BLaER1 (cell line): ENCODE measurements at regions not wholly inside any gene's neighbourhood (a gene's known extent, or its start where the extent isn't known, plus 50 kb on each side); places are given as distances from the start of the nearest gene placed in this dataset.
"Not testable (repeated sequence)": the region's sequence is repeated elsewhere in the genome, so short reads cannot be mapped to it uniquely, and the experiment has no call there.

Experiments
- H3K27ac ChIP-seq: shearing (Covaris generic); formaldehyde crosslinking; 2 replicates; pipeline ENCODE4 v1.8.1; 2022
- H3K27me3 ChIP-seq: shearing (Covaris generic); formaldehyde crosslinking; 2 replicates; pipeline ENCODE4 v1.8.1; 2022
- H3K36me3 ChIP-seq: shearing (Covaris generic); formaldehyde crosslinking; 2 replicates; pipeline ENCODE4 v1.8.1; 2022
- H3K4me1 ChIP-seq: shearing (Covaris generic); formaldehyde crosslinking; 2 replicates; pipeline ENCODE4 v1.8.1; 2022
- H3K4me2 ChIP-seq: shearing (Covaris generic); formaldehyde crosslinking; 2 replicates; pipeline ENCODE4 v1.8.1; 2022
- H3K4me3 ChIP-seq: shearing (Covaris generic); formaldehyde crosslinking; 2 replicates; pipeline ENCODE4 v1.8.1; 2022
- H3K9ac ChIP-seq: shearing (Covaris generic); formaldehyde crosslinking; 2 replicates; pipeline ENCODE4 v1.8.1; 2022
- H3K9me3 ChIP-seq: shearing (Covaris generic); formaldehyde crosslinking; 2 replicates; pipeline ENCODE4 v1.8.1; 2022
- H4K20me1 ChIP-seq: shearing (Covaris generic); formaldehyde crosslinking; 2 replicates; pipeline ENCODE4 v1.8.1; 2022
- Cebpa-rat ChIP-seq: shearing (Covaris generic); IDR thresholded peaks from 2 replicates; pipeline ENCODE4 v1.8.1; 2022

DNA sequence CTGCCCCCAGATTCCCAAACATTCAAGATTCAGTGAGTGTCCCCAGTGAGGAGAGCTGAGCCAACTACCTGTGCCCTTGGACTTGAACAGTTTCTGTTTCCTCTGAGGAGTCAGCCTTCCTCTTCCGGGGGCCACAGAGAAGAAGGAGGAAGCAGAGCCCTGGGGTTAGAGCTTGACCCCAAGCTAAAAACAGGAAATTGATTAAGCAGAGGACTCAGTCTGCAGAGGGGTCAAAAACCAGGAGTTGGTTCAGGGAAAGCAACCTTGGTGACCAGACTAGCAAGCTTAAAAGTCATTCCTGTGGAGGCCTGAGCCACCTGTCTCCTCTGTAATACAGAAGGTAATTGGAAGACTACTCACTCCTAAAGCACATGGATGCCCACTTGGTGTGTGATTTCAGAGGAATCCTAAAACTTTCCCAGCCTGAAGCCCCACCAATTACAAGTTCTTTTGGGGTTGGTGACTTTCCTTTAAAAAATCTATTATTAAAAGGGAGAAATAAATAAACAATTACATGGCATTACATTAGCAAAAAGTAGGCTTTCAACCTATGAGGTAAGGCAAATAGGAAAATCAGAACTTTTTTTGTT lies 64.2 kb upstream of the SELENOP start:
- Histone ChIP-seq H3K4me2 (no peak overlapping the region), H3K27ac (no peak overlapping the region), H4K20me1 (no peaks in the 10 kb centered on the region), H3K27me3 (no peaks in the 10 kb centered on the region), H3K4me3 (no peak overlapping the region), H3K4me1 (no peaks in the 10 kb centered on the region), H3K36me3 (no peaks in the 10 kb centered on the region), H3K9me3 (no peaks in the 10 kb centered on the region), H3K9ac (no peak overlapping the region)
- TF ChIP-seq Cebpa-rat = no peak

DNA sequence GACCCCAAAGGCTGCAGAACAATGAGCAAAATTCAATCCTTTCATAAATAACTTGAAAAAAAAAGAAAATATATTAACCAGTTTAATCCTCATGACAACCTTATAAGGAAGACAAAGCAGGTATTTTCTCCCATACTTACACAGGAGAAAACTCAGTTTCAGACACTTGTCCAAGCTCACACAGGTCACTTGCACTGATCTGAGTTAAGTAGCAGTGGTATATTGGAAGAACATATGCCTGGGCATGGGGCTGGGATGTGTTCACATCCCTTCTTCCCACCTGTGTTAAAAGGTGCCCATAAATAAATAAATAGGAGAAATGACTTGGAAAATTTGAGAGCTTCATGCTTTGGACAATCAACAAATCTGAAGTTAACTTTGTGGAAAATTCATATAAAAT lies 63.5 kb upstream of the SELENOP start:
- no peaks in the 10 kb centered on the region for H3K36me3 ChIP-seq
- no peak overlapping the region for H3K9ac ChIP-seq
- no peaks in the 10 kb centered on the region for H3K4me1 ChIP-seq
- H3K27ac ChIP-seq = no peak overlapping the region
- H4K20me1 ChIP-seq = no peaks in the 10 kb centered on the region
- no peak overlapping the region for H3K4me2 ChIP-seq
- H3K4me3 ChIP-seq = no peak overlapping the region
- no peaks in the 10 kb centered on the region for H3K27me3 ChIP-seq
- H3K9me3 ChIP-seq = no peaks in the 10 kb centered on the region
- no peak for TF ChIP-seq Cebpa-rat

- no peak overlapping the region for H3K4me2 ChIP-seq
- H3K27ac ChIP-seq = no peak overlapping the region
- H3K9ac ChIP-seq = no peak overlapping the region
- no peak for TF ChIP-seq Cebpa-rat
- H3K27me3 ChIP-seq = no peaks in the 10 kb centered on the region
- no peak overlapping the region for H3K4me3 ChIP-seq
- no peaks in the 10 kb centered on the region for H4K20me1 ChIP-seq
- no peaks in the 10 kb centered on the region for H3K36me3 ChIP-seq
- no peaks in the 10 kb centered on the region for H3K9me3 ChIP-seq
- H3K4me1 ChIP-seq = no peaks in the 10 kb centered on the region
These were observed 63.0 kb upstream of the SELENOP start for GRCh38 chr5:42874621-42875198.

DNA sequence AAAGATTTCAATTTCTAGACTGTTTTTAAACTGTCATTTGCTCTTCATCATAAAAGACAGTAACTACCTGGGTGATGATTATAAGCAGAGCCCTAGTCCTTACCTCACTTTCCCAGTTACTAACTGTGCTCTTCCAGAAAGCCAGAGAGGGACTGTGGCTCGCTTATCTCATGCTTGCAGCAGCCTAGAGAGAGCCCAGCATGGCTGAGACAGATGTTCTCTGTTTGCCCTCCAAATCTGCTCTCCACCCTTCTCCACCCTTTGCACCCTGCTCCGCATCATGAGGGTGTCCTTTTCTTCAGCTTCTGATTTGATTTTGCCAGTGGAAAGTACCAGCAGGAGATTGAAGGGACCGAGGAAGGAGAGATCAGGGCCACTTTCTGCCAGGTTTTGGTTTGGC lies 61.2 kb upstream of the SELENOP start:
- Histone ChIP-seq H3K4me1 (no peaks in the 10 kb centered on the region), H3K36me3 (no peaks in the 10 kb centered on the region), H3K9me3 (0 out of 2 replicates have a peak, but pooled peaks cover 10% of the 10 kb centered on the region), H3K27me3 (no peaks in the 10 kb centered on the region), H4K20me1 (no peaks in the 10 kb centered on the region), H3K27ac (no peak overlapping the region), H3K4me2 (no peak overlapping the region), H3K9ac (no peak overlapping the region), H3K4me3 (no peak overlapping the region)
- no peak for TF ChIP-seq Cebpa-rat

GRCh38 chr5:42870882-42871418 lies 59.3 kb upstream of the SELENOP start:
- H3K9me3 ChIP-seq = 0 out of 2 replicates have a peak, but pooled peaks cover 10% of the 10 kb centered on the region
- H3K27me3 ChIP-seq = no peaks in the 10 kb centered on the region

GRCh38 chr5:42868417-42868816 lies 56.7 kb upstream of the SELENOP start:
- not testable (repeated sequence) for H3K36me3 ChIP-seq, H3K9me3 ChIP-seq, H3K4me2 ChIP-seq, H3K4me1 ChIP-seq, H4K20me1 ChIP-seq, H3K9ac ChIP-seq, H3K4me3 ChIP-seq, H3K27ac ChIP-seq, H3K27me3 ChIP-seq

More at GRCh38 chr5:42870882-42871418, 59.3 kb upstream of the SELENOP start:
- no peak for TF ChIP-seq Cebpa-rat
- no peaks in the 10 kb centered on the region for H3K4me1 ChIP-seq
- no peak overlapping the region for H3K4me2 ChIP-seq
- no peaks in the 10 kb centered on the region for H4K20me1 ChIP-seq
- H3K36me3 ChIP-seq = no peaks in the 10 kb centered on the region
- H3K27ac ChIP-seq = no peak overlapping the region
- H3K9ac ChIP-seq = no peak overlapping the region
- no peak overlapping the region for H3K4me3 ChIP-seq

DNA sequence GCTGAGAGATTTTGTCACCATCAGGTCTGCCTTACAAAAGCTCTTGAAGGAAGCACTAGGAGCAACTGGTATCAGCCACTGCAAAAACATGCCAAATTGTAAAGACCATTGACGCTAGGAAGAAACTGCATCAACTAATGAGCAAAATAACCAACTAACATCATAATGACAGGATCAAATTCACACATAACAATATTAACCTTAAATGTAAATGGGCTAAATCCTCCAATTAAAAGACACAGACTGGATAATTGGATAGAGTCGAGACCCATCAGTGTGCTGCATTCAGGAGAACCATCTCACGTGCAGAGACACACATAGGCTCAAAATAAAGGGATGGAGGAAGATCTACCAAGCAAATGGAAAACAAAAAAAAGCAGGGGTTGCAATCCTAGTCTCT lies 53.1 kb upstream of the SELENOP start:
- not testable (repeated sequence) for H4K20me1 ChIP-seq, H3K36me3 ChIP-seq, H3K4me2 ChIP-seq, H3K9ac ChIP-seq, H3K27ac ChIP-seq, H3K9me3 ChIP-seq, H3K4me3 ChIP-seq, H3K4me1 ChIP-seq, H3K27me3 ChIP-seq
